Lung (tissue), 11 donors: ENCODE measurements at regions not wholly inside any gene's neighbourhood (a gene's known extent, or its start where the extent isn't known, plus 50 kb on each side); places are given as distances from the start of the nearest gene placed in this dataset.

Experiments
- ATAC-seq: fragments of 200-7000 bp; cut with Tn5 transposase; one replicate; pipeline ENCODE4 v1.9.1; 2020; ENCODE audit warnings: moderate number of reproducible peaks; ENCODE audit not compliant: insufficient read depth, low FRiP score
- DNase-seq, 3 donors: peaks; one replicate each; pipeline ENCODE4 v3.0.0-alpha.2; 2013 to 2017
- H3K27ac ChIP-seq, 2 donors: one replicate each; pipeline ENCODE4 v1.5.1; 2013; ENCODE audit warnings: mild to moderate bottlenecking in 2 of 2, moderate library complexity in 2 of 2, control low read depth in 1 of 2, inconsistent platforms in 1 of 2, low read depth in 1 of 2, low read length in 1 of 2
- H3K27me3 ChIP-seq, 3 donors: one replicate each; pipeline ENCODE4 v1.5.1; 2013; ENCODE audit warnings: low read length in 2 of 3; ENCODE audit not compliant: control insufficient read depth in 3 of 3, insufficient read depth in 3 of 3
- H3K36me3 ChIP-seq, 4 donors: one replicate each; pipeline ENCODE4 v1.5.1; 2013; ENCODE audit warnings: low read length in 4 of 4, mild to moderate bottlenecking in 1 of 4, moderate library complexity in 1 of 4; ENCODE audit not compliant: control insufficient read depth in 4 of 4, insufficient read depth in 4 of 4
- H3K4me1 ChIP-seq, 5 donors: one replicate each; pipeline ENCODE4 v1.5.1; 2013; ENCODE audit warnings: low read length in 5 of 5, mild to moderate bottlenecking in 2 of 5, moderate library complexity in 1 of 5; ENCODE audit not compliant: control insufficient read depth in 5 of 5, insufficient read depth in 5 of 5
- H3K4me3 ChIP-seq: one replicate; pipeline ENCODE4 v1.5.1; 2013; ENCODE audit warnings: mild to moderate bottlenecking, control low read depth, moderate library complexity
- H3K9ac ChIP-seq, 2 donors: one replicate each; pipeline ENCODE4 v1.5.1; 2013; ENCODE audit warnings: low read length in 2 of 2, control low read depth in 1 of 2; ENCODE audit not compliant: insufficient read depth in 1 of 2
- H3K9me3 ChIP-seq, 4 donors: one replicate each; pipeline ENCODE4 v1.5.1; 2013; ENCODE audit warnings: low read length in 3 of 4, mild to moderate bottlenecking in 1 of 4, moderate library complexity in 1 of 4; ENCODE audit not compliant: control insufficient read depth in 4 of 4, insufficient read depth in 3 of 4
- CTCF ChIP-seq: IDR thresholded peaks from 2 replicates; pipeline ENCODE4 v1.5.1; 2012; ENCODE audit warnings: mild to moderate bottlenecking; ENCODE audit errors: control extremely low read depth, extremely low read depth
- WGBS, 2 donors: extraction: QIAGEN DNeasy Blood & Tissue Kit; methylation state at CpG; one replicate each; pipeline ENCODE4 v1.1.7; 2013; 5-methylcytosine and 5-hydroxymethylcytosine counted together
- donor health status: control.
- donor health status: control.
- donor health status: Bipolar disorder and iron deficiency.
- donor health status: healthy.
- donor health status: DM: yes; HTN: yes; CAD: no.

- WGBS, 2 donors: 61 to 79% methylated on average over 6 of the region's 6 CpGs
- no peak for ATAC-seq
- Histone ChIP-seq H3K27ac (no peak overlapping the region), H3K9me3 (no peaks in the 10 kb centered on the region), H3K4me1 (no peaks in the 10 kb centered on the region), H3K9ac (no peak overlapping the region), H3K27me3 (no peaks in the 10 kb centered on the region), H3K4me3 (no peak overlapping the region), H3K36me3 (no peaks in the 10 kb centered on the region)
- peak in 1 of 3 donors; percentile 18 for DNase-seq
- TF ChIP-seq CTCF: no peak
Observed at GRCh38 chr12:62078020-62078419, 182.2 kb upstream of the USP15 start.

- ATAC-seq: no peak
- H3K27me3 ChIP-seq: no peaks in the 10 kb centered on the region
- H3K4me1 ChIP-seq: no peaks in the 10 kb centered on the region
- H3K36me3 ChIP-seq: no peaks in the 10 kb centered on the region
- no peak for DNase-seq
- no peak overlapping the region for H3K27ac ChIP-seq
- WGBS, 2 donors: 87 to 93% methylated on average over 1 of the region's 1 CpG
- H3K4me3 ChIP-seq: no peak overlapping the region
- peaks cover 0 to 4% (median 1%) of the 10 kb centered on the region in 4 donors for H3K9me3 ChIP-seq
- H3K9ac ChIP-seq: no peak overlapping the region
- no peak for TF ChIP-seq CTCF
Observed at GRCh38 chr12:62082448-62082847, 177.8 kb upstream of the USP15 start.

- no peaks in the 10 kb centered on the region for H3K36me3 ChIP-seq
- H3K9me3 ChIP-seq: no peaks in the 10 kb centered on the region
- no peak for ATAC-seq
- H3K4me3 ChIP-seq: no peak overlapping the region
- H3K9ac ChIP-seq: no peak overlapping the region
- H3K4me1 ChIP-seq: no peaks in the 10 kb centered on the region
- no peak for DNase-seq
- no peaks in the 10 kb centered on the region for H3K27me3 ChIP-seq
- WGBS, 2 donors: 59 to 87% methylated on average over 3 of the region's 3 CpGs
- TF ChIP-seq CTCF: no peak
- H3K27ac ChIP-seq: no peak overlapping the region
Observed at GRCh38 chr12:62098132-62098531, 162.1 kb upstream of the USP15 start.

- Histone ChIP-seq H3K4me3 (no peak overlapping the region), H3K36me3 (no peaks in the 10 kb centered on the region), H3K4me1 (peaks cover 0 to 7% (median 0%) of the 10 kb centered on the region in 5 donors), H3K9me3 (no peaks in the 10 kb centered on the region), H3K27me3 (no peaks in the 10 kb centered on the region), H3K9ac (no peak overlapping the region), H3K27ac (no peak overlapping the region)
- no peak for ATAC-seq
- DNase-seq: no peak
- no peak for TF ChIP-seq CTCF
Observed at GRCh38 chr12:62103748-62104147, 156.5 kb upstream of the USP15 start.
